ENCODE measurements at regions not wholly inside any gene's neighbourhood (a gene's known extent, or its start where the extent isn't known, plus 50 kb on each side); places are given as distances from the start of the nearest gene placed in this dataset.

- TF ChIP-seq SFPQ (IDR thresholded peaks at IDR 0.05; ENCODE audit: low read depth, low read length), result no peak
- TF ChIP-seq CTCF (IDR thresholded peaks at IDR 0.05 in 2 of 3, conservative IDR thresholded peaks at IDR 0.05 in 1 of 3; ENCODE audit: insufficient read depth in 2 of 3, low read depth in 1 of 3, low read length in 3 of 3), result no peak
- no peak for TF ChIP-seq STAG1 (CRISPR knock-in tag; IDR thresholded peaks at IDR 0.05; ENCODE audit: borderline replicate concordance)
- no peak for TF ChIP-seq MAZ (CRISPR knock-in tag; conservative IDR thresholded peaks at IDR 0.05 in 1 of 2, IDR thresholded peaks at IDR 0.05 in 1 of 2)
- no peak for TF ChIP-seq L3MBTL2 (IDR thresholded peaks at IDR 0.05)
- no peak for TF ChIP-seq TEAD2 (tag; IDR thresholded peaks at IDR 0.05)
- no peak for TF ChIP-seq POLR2A (conservative IDR thresholded peaks at IDR 0.05)
- TF ChIP-seq MEF2A (IDR thresholded peaks at IDR 0.05; ENCODE audit: control insufficient read depth, low read depth, low read length), result no peak
- TF ChIP-seq IRF9 (tag; IDR thresholded peaks at IDR 0.05), result no peak
Observed at GRCh38 chr4:11881947-11882346, 453.3 kb upstream of the HS3ST1 start.

Data from K562 (cell line).